ENCODE measurements at regions not wholly inside any gene's neighbourhood (a gene's known extent, or its start where the extent isn't known, plus 50 kb on each side); places are given as distances from the start of the nearest gene placed in this dataset.

DNA sequence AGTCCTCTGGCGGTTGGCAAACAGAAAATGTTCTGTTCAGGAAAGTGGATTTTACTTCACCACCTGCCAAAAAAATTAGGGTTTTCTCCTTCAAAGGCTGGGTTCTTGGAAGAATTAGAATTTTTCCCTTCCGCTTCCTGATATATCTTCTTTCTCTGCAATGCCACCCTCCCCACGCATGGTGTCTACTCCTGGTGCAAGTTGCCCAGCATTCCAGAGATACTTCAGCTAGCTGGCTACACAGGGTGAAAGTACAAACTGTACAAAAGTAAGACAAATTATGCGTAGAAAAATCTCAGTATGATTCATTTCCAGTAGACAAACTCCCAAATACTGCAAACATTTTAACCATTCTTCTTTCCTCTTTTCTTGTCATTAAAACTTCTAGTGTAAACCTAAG is 430.1 kb upstream of the ESRRG start:
- Histone ChIP-seq H3K36me3 (ENCODE audit: insufficient read depth, low read length) (no peaks in the 10 kb centered on the region), H3K9ac (ENCODE audit: low read depth, low read length) (no peak overlapping the region), H3K9me3 (ENCODE audit: control insufficient read depth, insufficient read depth, low read length) (peaks cover 3% of the 10 kb centered on the region; the same call in 1 of the 2 replicates), H3K4me1 (ENCODE audit: insufficient read depth, low read length) (no peaks in the 10 kb centered on the region)

DNA sequence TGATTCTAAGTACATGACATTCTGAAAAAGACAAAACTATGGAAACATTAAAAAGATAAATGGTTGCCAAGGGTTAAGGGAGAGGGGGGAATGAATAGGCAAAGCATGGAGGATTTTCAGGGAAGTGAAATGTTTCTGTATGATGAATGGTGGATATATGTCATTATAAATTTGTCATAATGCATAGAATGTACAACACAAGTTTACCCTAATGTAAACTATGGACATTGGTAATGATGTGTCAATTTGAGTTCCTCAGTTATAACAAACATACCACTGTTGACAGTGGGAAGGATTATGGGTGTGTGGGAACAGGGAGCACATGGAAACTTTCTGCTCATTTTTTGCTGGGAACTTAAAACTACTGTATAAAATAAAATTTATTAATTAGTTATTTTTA is 427.1 kb upstream of the ESRRG start:
- Histone ChIP-seq H3K9ac (ENCODE audit: low read depth, low read length) (no peak overlapping the region), H3K36me3 (ENCODE audit: insufficient read depth, low read length) (no peaks in the 10 kb centered on the region), H3K4me1 (ENCODE audit: insufficient read depth, low read length) (no peaks in the 10 kb centered on the region), H3K9me3 (ENCODE audit: control insufficient read depth, insufficient read depth, low read length) (peaks cover 3% of the 10 kb centered on the region; the same call in 1 of the 2 replicates)

DNA sequence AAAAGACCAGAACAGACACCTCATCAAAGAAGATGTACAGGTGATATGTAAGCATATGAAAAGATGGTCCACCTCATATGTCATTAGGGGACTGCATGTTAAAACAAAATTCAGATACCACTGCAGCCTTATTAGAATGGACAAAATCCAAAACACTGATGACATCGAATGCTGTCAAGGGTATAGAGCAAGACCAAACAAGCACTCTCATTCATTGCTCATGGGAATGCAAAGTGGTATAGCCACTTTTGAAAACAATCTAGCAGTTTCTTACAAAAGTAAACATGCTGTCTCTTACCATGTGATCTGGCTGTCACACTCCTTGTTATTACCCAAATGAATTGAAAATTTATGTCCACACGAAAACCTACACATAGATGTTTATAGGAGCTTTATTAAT is 426.6 kb upstream of the ESRRG start:
- Histone ChIP-seq H3K4me1 (ENCODE audit: insufficient read depth, low read length) (no peaks in the 10 kb centered on the region), H3K9me3 (ENCODE audit: control insufficient read depth, insufficient read depth, low read length) (peaks cover 3% of the 10 kb centered on the region; the same call in 1 of the 2 replicates), H3K36me3 (ENCODE audit: insufficient read depth, low read length) (no peaks in the 10 kb centered on the region), H3K9ac (ENCODE audit: low read depth, low read length) (no peak overlapping the region)

DNA sequence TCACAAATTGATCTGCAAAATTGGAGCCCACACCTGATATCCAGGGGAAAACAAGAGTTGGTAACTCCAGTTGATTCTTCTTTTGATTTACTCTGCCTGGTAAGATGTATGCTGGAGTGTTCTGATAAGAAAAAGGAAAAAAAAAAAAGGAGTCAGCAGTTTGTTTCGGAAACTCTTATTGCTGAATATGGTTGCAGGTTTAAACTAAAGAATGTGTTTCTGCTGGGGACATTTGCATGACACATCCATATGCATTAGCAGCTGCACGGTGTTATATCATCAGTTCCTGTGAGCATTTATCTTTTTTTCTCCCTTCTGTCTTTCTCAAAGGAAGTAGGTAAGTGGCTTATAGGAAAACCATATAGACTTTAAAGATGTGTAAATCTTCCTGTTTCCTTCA is 418.5 kb upstream of the ESRRG start:
- Histone ChIP-seq H3K36me3 (ENCODE audit: insufficient read depth, low read length) (no peaks in the 10 kb centered on the region), H3K9ac (ENCODE audit: low read depth, low read length) (no peak overlapping the region), H3K4me1 (ENCODE audit: insufficient read depth, low read length) (peaks cover 6% of the 10 kb centered on the region; the same call in 1 of the 2 replicates), H3K9me3 (ENCODE audit: control insufficient read depth, insufficient read depth, low read length) (no peaks in the 10 kb centered on the region)

DNA sequence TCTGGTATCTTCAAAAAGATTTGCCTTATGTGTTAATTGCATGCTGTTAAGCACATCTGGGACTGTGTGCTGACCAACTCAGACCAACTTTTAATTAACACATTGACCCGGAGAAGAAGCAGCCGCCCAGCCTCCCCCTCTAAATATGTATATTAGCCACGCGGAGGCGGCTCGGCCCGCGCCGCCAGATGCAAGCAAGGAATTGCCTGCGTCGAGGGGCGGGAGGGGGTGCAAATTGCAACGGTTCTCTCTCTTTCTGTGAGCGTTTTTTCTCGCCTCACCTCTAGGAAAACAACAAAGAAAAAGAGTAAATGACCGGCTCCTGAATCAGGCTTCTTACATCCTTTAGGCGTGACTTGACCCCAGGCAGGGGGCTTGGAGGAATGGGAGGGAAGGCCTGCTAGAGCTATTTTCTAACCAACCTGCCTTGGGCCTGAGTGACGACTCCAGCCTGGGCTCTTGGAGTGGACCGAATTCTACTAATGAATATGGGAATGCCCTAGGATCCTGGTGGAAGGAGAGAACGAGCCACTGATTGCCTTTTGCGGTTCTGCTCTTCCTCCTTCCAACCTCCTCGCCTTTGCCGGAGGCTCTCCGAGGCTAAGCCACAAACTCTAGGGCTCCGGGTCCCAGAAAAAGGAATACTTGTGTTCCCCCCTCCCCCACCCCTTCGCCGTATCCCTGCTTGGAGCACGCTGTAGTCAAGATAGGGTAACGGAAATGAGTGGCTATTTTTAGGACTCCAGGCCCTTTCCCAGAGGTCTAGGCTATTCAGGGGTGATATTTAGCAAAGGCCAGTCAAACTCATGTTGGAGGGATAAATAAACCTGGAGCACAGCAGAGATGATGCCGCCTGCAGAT is 417.0 kb upstream of the ESRRG start:
- no peaks in the 10 kb centered on the region for H3K9me3 ChIP-seq (ENCODE audit: control insufficient read depth, insufficient read depth, low read length)
- H3K9ac ChIP-seq (ENCODE audit: low read depth, low read length), result peak overlapping the region; percentile 41; the same call in 1 of the 2 replicates
- peaks cover 6% of the 10 kb centered on the region; the same call in 1 of the 2 replicates for H3K4me1 ChIP-seq (ENCODE audit: insufficient read depth, low read length)
- H3K36me3 ChIP-seq (ENCODE audit: insufficient read depth, low read length), result no peaks in the 10 kb centered on the region

DNA sequence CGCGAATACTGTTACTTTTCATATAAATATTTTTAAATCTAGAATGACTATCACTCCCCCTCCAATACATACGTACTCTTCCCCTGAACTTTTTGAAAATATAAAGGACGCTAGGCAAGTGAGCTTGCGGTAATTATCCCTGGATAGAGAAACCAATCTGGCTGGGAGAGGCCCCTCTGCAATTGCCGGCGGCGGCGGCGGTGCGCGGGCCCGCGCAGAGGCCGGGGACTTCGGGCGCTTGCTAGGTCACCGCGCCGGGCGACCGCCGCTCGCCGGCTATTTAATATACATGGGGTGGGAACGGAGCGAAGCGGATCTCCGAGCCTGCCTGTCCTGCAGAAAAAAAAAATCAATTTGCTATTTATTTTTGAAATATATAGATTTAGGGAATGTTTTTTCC is 416.3 kb upstream of the ESRRG start:
- Histone ChIP-seq H3K36me3 (ENCODE audit: insufficient read depth, low read length) (no peaks in the 10 kb centered on the region), H3K9me3 (ENCODE audit: control insufficient read depth, insufficient read depth, low read length) (no peaks in the 10 kb centered on the region), H3K4me1 (ENCODE audit: insufficient read depth, low read length) (peaks cover 6% of the 10 kb centered on the region; the same call in 1 of the 2 replicates), H3K9ac (ENCODE audit: low read depth, low read length) (peak overlapping the region; percentile 41; the same call in 1 of the 2 replicates)

DNA sequence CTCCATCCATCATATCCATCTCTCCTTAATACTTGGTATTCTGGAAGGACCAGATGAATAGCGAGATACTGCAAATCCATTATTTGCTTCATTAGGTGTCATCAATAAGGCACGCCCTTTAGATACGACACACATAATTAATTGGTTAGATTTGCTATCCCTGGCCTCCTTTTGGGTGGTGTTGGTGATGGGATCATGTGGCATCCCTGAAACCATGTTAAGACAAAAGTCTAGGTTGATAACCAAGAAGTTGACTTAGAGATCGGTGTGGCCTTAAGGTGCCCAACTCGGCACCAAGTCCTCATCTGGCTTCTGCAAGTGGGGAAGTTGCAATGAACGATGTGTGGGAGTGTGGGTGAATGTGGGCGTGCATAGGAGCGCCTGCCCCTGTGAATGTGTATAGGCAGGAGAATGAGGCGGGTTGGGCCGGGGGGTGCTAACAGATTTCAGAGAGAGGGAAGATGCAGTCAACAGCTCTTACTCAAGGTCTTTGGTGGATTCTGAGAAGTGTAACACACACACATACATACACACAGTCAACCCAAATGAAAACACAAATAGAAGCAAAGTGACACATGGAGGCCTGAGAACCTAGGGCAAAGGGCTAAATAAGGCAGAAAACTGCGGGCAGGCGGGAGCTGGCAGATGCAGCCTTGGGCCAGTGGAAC is 415.7 kb upstream of the ESRRG start:
- no peaks in the 10 kb centered on the region for H3K9me3 ChIP-seq (ENCODE audit: control insufficient read depth, insufficient read depth, low read length)
- peaks cover 6% of the 10 kb centered on the region; the same call in 1 of the 2 replicates for H3K4me1 ChIP-seq (ENCODE audit: insufficient read depth, low read length)
- H3K9ac ChIP-seq (ENCODE audit: low read depth, low read length), result peak overlapping the region; percentile 41; the same call in 1 of the 2 replicates
- no peaks in the 10 kb centered on the region for H3K36me3 ChIP-seq (ENCODE audit: insufficient read depth, low read length)

DNA sequence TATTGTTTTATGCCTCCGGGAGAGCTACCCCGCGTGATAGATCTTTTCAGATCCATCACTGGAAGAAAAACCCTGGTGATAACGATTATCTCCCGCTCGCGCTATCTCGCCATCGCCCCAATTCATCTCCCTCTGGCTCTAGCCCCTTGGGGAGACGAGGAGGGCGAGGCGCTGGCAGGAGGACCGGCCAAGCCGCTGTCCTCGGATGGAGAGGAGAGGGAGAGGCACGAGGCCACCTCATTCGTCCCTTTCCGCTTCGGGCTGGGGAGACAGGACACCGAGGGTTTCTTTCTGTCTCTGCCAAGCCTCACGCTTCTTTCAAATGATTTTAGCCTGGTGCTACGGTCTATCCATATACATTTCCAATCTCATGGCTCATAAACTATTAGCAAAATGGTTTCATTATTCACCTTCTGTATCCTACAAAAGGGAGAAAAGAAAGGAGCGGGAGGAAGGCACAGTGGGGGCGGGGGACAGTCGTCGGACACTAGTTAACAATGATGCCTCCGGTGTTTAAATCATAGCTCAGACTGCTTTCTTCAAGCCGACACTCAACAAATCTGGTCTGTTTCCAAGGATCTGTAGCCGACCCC is 415.0 kb upstream of the ESRRG start:
- Histone ChIP-seq H3K4me1 (ENCODE audit: insufficient read depth, low read length) (peaks cover 6% of the 10 kb centered on the region; the same call in 1 of the 2 replicates), H3K36me3 (ENCODE audit: insufficient read depth, low read length) (no peaks in the 10 kb centered on the region), H3K9me3 (ENCODE audit: control insufficient read depth, insufficient read depth, low read length) (no peaks in the 10 kb centered on the region), H3K9ac (ENCODE audit: low read depth, low read length) (peak overlapping the region; percentile 5; the same call in 1 of the 2 replicates)

DNA sequence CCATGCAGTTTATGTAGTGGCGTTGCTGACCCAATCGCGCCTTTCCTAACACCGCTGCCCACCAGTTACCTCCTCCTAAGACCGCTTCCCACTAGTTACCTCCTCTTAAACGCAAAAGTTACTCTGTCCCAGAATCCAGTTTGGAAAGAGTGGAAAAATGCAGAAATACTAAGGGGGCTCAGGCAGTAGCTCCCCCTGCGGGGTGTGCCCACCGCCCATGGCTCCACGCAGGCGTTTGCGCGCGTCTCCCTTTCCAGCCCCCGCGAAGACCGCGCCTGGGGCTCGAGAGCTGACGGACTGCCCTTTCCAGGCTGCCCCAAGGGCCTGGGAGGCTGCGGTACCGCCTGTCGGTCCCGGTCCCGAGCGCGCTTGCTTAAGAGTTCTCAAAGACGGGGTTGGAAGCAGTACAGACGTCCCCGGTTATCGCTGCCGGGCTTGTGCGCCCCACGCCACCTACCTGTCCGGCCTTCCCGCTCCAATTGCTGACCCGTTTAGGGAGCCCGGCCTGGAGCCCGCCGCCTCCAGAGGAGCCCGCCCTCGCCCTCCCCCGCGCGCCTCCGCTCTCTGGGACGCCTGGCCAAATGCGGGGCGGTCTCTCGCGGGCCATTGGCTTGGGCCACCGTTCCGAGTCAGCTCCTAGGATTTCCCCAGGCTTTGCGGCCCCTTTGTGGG is 414.1 kb upstream of the ESRRG start:
- H3K9me3 ChIP-seq (ENCODE audit: control insufficient read depth, insufficient read depth, low read length), result no peaks in the 10 kb centered on the region
- peaks cover 6% of the 10 kb centered on the region; the same call in 1 of the 2 replicates for H3K4me1 ChIP-seq (ENCODE audit: insufficient read depth, low read length)
- H3K36me3 ChIP-seq (ENCODE audit: insufficient read depth, low read length), result no peaks in the 10 kb centered on the region
- peak overlapping the region; percentile 52; the same call in 1 of the 2 replicates for H3K9ac ChIP-seq (ENCODE audit: low read depth, low read length)

DNA sequence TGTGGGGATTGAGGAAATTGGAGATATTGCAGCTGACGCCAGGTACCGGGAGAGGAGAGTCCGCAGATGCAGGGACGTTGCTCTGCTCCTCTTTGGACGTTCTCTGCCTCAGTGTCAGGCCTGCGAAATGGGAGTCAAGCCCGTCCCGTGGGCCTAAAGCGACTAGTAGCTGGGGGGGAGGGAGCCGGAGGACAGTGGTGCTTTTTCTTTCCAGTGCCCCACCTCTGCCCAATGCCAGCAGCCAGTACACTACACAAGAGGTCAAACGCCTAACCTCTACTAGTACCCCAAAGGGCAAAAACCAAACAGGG is 413.6 kb upstream of the ESRRG start:
- Histone ChIP-seq H3K36me3 (ENCODE audit: insufficient read depth, low read length) (no peaks in the 10 kb centered on the region), H3K4me1 (ENCODE audit: insufficient read depth, low read length) (peaks cover 6% of the 10 kb centered on the region; the same call in 1 of the 2 replicates), H3K9ac (ENCODE audit: low read depth, low read length) (peak overlapping the region; percentile 52; the same call in 1 of the 2 replicates), H3K9me3 (ENCODE audit: control insufficient read depth, insufficient read depth, low read length) (no peaks in the 10 kb centered on the region)

DNA sequence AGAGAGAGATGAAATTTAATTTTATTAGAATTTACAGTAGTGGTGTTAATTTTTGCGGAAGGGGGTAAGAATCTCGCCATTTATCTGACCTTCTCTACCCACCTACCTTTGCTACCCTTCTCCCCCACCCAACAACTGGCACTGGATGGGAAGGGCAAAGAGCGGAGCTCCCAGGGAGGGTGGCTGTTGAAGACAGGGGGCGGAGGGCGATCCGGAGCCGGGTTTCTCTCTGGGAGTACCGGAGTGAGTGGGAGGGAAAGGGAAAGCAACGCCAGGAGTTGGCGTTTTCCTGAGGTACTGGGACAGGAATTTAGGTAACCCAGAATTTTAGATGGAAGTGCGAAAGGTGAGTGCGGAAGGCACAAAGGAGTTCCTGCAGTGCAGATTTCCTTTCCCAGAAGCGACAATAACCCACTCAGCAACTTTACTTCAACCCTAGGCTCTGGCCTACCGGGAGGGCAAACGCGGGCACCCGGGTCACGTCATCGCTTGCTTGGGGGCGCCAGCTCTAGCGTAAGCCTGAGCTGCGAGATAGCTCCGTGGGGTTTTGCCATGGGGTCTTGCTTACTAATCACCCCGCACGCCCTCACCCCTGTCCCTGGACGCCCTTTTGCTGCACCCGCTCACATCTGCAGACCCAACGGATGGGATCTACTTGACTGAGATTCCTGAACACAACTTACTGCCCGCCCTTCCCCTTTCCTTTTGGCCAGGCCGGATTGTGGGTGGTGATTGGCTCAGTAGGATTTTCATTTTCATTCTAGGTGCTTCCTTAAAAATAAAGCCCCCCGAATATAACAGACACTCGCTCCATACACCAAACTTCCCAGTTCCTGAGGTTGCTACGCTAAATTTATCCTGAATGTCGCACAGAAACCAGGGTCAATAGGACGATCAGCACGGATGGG is 413.0 kb upstream of the ESRRG start:
- H3K9ac ChIP-seq (ENCODE audit: low read depth, low read length), result peak overlapping the region; percentile 52; the same call in 1 of the 2 replicates

DNA sequence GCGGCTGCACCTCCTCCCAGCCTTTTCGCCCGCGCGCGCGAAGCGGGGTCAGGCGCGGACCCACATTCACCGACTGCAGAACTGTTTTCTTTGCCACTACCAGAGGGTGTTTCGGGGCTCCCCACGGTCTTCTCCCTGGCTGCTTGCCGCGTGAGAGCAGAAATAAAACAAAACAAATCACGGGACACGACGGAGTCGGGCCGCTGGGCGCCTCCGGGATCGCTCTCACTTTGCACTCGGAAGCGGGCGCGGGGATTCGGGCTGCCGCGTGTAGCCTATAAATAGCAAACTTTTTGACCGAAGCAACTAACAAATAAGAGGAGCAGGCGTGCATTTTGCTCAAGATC is 412.3 kb upstream of the ESRRG start:
- H3K9me3 ChIP-seq (ENCODE audit: control insufficient read depth, insufficient read depth, low read length), result no peaks in the 10 kb centered on the region
- no peaks in the 10 kb centered on the region for H3K36me3 ChIP-seq (ENCODE audit: insufficient read depth, low read length)
- H3K4me1 ChIP-seq (ENCODE audit: insufficient read depth, low read length), result no peaks in the 10 kb centered on the region
- peak overlapping the region; percentile 52; the same call in 1 of the 2 replicates for H3K9ac ChIP-seq (ENCODE audit: low read depth, low read length)

More for the DNA sequence above, 413.0 kb upstream of the ESRRG start:
- Histone ChIP-seq H3K4me1 (ENCODE audit: insufficient read depth, low read length) (peaks cover 6% of the 10 kb centered on the region; the same call in 1 of the 2 replicates), H3K9me3 (ENCODE audit: control insufficient read depth, insufficient read depth, low read length) (no peaks in the 10 kb centered on the region), H3K36me3 (ENCODE audit: insufficient read depth, low read length) (no peaks in the 10 kb centered on the region)

DNA sequence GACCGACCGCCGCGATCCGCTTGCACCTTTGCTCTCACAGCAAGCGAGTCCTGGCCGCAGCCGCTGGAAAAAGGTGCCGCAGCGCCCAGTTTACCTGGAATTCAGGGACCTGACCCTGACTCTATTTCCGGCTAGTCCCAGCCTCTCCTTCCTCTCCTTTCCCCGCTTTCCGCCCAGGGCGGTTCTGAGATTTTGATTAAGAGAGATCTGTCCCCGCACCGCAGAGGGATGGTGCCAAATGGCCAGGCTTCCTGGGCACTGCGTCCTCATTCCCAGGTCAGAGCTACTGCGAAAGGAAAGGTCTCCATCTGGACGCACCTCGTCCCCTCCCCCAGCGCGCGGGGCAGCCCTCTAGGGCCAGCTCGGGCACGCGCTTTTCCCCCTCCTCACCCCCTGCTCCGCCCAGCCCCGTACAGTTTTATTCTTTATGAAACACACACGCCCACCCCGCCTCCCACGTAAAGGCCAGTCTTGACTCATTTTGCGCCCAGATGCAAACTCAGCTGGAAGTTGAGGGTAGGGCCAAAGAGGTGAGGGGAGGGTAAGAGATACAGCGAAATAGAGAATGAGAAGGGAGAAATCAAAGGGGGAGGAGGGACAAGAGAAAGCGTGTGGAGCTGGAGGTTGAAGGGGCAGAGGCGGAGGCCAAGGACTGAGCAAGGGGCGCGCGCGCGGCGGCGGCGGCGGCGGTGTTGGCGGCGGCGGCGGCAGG is 411.8 kb upstream of the ESRRG start:
- H3K36me3 ChIP-seq (ENCODE audit: insufficient read depth, low read length), result no peaks in the 10 kb centered on the region
- no peaks in the 10 kb centered on the region for H3K4me1 ChIP-seq (ENCODE audit: insufficient read depth, low read length)
- peak overlapping the region; percentile 52; the same call in 1 of the 2 replicates for H3K9ac ChIP-seq (ENCODE audit: low read depth, low read length)
- H3K9me3 ChIP-seq (ENCODE audit: control insufficient read depth, insufficient read depth, low read length), result no peaks in the 10 kb centered on the region

All from ES-I3 (cell line).